D341Med (cell line): ENCODE measurements at regions not wholly inside any gene's neighbourhood (a gene's known extent, or its start where the extent isn't known, plus 50 kb on each side); places are given as distances from the start of the nearest gene placed in this dataset.

ENCODE experiments used
- DNase-seq: peaks from one replicate; pipeline ENCODE4 v3.0.0; 2012; ENCODE audit warnings: low spot score

DNA sequence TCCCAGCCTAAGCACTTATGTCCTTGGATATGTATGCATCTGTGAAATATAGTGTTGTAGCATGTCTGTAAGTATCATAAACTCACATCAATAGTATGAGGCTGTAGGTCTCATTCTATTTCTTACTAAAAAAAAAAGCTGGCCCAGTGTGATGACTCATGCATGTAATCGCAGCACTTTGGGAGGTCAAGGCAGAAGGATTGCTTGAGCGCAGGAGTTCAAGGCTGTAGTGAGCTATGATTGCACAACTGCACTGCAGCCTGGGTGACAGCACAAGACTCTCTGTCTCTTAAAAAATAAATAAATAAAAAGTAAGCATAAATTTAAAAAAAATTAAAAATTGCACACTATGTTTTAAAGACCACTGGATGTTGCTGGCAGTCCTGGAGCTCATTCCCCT lies 79.1 kb upstream of the SPATA13 start:
- no peak for DNase-seq

DNA sequence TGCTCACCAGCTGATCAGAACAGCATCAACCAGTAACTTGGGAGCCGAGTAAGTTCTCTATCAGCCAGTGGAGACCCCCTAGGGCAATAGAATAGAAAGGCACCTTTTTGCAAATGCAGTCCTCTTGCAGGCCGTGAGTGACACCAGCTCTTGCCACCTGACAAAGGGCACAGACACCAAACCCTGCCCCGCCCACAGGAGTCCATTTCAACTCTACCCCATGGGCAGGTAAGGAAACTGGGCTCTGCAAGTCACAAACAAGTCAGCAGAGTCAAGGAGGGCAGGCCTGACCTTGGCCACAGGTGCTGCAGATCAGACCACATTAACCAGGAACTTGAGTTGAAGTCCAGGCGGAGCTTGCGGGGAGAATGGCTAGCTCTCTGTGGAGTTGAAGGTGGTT lies 77.4 kb upstream of the SPATA13 start:
- DNase-seq: no peak

DNA sequence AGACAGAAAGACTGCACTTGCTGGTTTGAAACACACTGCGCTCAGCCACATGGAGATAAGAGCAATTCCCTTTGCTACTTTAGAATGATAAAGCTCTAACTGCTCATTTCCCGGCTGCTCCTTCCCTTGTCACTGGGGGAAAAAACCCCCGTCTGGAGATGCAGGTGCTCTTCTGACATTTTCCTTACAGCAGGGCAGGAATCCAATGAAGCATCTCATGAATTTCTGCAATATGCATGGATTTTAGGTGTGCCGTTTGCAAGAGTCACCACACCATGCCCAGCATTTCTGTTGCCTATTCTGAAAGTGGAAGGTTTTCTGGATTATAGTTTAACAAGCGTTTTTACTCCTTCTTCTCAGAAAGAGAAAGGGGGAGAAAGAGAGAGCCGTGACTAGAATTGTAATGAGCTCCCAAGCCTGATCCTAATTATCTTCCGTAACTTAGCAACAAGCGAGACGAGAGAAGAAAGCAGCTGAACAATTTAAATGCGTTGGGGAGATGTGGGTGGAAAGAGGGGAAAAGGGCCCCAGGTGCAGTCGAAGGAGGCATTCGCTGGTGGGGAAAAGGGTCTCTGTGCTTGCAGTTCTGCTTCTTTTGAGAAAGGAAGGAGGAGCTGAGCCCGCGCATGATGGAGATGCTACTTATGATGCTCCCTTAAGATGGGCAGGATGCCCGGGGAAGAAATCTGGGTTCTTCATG lies 76.6 kb upstream of the SPATA13 start:
- no peak for DNase-seq

DNA sequence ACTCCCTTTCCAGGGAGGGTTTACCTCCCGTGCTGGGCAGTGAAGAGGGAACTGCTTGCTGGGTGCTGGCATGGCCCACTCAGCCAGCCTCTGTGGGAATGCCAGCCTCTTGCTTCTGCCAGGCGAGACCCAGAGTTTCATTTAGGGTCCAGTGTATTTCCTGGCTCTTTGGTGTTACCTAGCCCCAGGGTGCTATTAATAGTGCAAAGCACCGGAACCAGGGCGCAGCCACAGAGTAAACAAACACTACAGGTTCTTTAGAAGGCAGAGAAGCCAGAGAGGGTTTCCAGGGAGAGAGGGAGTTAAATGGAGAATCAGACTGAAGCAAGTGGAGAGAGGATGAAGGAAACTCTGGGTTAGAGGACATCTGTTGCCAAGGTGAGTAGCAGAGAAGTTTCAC lies 74.9 kb upstream of the SPATA13 start:
- DNase-seq: no peak

DNA sequence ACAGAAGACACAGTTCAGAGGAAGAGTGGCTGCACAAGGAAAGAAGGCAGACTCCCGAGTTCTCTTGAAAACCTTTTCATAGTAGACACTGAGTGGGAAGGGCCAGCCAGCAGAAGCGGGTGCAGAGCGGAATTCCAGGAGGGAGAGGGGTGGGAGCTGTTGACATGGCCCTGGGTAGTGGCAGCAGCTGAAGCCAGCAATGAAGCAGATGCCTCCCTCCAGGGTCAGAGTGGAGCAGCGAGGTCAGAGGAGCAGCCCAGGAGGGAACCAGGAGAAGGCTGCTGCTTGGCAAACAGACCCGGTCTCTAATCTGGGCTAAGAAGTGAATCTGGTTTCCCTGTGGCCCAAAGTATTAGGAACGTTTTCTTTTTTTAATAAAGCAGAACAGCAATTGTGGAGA lies 73.9 kb upstream of the SPATA13 start:
- no peak for DNase-seq

DNA sequence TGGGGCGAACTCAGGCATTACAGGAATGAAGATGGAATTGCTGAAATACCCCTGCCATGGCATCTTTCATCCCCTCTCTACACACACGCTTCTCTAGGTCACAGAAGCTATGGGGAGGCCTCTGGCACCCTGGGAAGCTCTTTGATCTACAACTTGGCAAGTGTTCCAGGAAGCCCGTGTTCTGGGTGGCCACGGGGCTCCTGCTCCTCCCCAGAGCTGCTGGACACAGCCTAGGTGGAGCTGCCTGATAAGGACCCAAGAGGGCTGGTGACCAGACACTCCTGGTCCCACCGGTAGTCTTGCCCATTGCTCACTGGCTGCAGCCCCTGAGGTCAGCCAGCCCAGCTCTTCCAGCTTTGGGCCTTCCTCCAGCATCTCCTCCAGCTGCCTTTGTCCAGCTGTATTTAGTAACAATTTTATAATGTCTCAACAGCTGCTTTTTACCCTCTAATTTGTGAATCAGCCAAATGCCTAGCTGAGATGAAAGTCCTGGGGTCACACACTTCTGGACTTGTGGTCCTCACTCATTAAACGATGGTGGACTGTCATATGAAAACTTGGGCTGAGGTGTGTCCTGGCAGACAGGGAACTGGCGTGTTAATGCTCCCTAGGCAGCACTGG lies 72.8 kb upstream of the SPATA13 start:
- no peak for DNase-seq

DNA sequence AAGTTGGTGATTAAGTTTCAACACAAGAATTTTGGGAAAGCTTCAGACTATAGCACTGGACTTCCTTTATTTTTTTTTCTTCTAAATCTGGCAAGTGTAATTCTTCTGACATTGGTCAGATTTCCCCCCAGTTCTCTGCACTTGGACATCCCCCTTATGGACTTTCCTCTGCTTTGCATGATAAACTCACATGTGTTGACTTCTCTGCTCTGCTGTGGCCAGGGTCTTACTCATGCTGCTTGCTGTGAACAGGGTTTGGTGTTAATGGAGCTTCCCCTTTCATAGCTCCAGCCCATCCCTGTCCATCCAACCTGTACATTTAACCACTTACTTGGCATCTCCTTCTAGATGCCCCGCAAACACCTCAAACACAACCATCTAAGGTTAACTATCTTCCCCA lies 70.5 kb upstream of the SPATA13 start:
- no peak for DNase-seq

DNA sequence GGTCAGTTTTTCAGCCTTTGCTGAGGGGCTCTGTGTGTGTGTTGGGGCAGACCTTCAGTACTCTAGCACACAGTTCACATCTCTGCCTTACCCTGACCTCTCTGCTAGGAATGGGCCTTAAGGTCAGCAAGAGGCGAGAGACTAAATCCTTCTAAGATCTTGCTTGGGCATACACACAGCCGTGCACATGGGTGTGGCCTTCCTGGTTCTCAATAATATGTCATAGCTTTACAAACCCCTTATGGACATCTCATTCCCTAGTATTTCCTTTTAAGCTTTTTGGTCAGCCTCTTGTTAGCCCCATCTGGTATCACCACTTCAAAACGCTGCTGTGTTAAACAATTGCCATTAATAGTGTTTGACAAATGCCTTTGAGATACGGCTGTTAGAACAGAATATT lies 69.4 kb upstream of the SPATA13 start:
- DNase-seq: no peak

DNA sequence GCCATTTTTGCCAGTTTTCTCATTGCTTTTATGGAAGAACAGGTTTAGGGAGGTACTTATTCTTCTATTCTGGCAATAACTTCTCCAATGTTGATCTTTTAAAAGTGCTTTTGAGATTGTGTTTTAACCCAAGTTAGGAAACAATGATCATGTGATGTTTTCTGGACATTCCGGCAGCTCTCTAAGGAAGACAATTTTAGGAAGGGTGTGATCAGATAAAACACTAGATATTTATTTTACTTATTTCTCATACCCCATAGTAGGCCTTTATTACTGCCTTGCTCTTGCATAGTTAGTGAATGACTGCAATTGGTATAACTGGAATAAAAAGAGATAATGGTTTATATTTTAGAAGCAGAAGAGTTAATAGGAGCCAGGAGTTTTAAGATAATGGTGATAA lies 68.4 kb upstream of the SPATA13 start:
- DNase-seq: no peak

DNA sequence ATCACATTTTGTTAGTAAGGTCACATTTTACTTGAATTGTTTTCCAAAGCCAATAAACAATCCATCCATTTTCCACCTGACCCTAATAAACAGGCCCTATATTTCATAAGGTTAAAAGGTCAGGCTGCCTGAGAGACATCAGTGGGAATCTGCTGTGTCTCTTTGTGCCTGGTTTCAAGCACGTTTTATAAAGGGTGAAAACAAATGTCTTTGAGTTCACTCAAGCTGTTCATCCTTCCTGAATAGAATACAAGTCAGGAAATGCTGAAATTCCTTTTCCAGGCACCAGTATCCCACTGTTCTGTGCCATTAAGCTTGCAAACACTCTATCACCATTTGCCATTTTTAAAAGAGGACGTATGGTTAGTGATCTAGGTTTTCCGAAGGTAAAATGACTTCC lies 67.5 kb upstream of the SPATA13 start:
- no peak for DNase-seq

DNA sequence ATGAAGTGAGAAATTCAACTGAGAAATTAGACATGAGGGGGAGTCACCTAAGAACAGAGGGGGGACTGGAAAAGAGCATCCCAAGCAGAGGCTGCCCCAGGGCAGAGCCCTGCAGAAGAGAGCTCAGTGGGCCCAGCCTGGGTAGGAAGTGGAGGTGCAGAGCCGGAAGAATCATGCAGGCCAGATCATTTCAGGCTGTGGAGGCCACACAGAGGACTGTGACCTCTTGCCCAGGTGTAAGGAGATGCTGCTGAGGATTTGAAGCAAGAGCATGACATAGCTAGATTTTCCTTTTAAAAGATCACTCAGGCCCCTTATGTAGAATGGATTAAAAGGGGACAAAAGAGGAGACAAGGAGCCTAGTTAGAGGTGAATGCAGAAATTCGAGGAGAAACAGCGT lies 63.9 kb upstream of the SPATA13 start:
- no peak for DNase-seq

DNA sequence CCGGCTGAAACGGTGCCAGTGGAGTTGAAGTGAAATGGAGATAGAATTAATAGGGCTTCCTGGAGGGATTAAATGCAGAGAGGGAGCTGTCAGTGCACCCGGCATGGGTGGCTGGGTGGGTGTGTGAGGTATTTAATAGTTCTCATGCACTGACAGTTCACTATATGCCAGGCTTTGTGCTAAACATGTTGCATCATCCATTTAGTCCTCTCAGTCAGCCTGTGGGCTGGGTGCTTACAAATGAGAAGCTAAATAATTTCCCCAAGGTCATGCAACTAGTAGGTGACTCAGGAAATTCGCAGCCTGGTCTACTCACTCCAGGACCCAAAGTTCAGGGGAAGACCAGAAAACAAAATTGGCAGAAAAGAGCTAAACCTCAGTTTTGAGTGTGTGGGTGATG lies 63.5 kb upstream of the SPATA13 start:
- no peak for DNase-seq

DNA sequence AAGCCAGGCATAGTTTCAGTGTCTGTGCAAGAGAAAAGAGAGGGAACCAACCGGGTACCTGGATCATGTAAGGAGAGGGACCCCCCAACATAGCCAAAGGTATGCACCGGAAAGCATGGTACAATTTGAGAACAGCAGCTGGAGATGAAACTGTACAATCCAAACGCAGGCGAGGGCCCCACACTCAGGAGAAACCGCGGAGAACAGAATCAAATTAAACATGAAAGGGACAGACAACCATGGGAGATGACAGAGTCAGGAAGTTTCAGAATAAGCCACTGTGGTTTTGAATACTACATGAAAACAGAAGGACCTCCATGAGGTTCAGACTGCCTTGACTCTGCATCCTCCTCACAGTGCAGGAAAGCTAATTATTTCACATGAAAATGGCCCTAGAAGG lies 62.9 kb upstream of the SPATA13 start:
- no peak for DNase-seq

DNA sequence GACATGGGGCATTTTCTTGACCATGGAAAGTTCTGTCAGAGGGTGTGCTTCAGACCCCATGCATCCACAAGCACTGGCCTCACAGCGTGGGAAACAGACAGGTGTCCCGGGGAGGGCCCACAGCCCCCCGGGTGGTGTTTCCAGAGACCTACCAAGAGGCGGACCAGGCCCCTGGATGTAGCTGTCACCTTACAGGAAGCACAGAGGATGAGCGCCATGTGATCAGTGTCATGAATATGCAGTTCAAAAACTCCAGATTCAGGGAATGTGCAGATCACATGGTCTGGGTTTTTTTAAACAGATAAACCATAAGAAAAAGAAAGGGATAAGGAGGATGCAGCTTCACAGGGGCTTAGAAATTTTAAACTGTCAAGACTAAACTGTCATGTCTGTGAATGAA lies 61.0 kb upstream of the SPATA13 start:
- DNase-seq: no peak

DNA sequence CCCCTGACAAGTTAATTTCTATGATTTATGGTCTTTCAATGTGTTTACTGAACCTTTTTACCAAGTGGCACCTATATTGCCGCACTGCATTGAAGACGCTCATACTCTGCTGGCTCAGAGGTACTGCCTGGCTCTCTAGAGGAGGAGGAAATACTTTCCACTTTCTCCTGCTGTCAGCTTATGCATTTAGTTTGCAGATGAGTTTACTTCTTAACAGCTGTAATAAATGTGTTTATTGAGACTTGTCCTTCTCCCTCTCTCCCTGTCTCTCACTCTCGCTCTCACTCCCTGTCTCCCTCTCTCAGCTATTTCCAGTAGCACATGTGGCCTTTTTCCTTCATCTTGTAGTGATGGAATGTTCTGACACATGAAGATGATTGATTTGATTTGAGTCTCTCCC lies 60.3 kb upstream of the SPATA13 start:
- no peak for DNase-seq

DNA sequence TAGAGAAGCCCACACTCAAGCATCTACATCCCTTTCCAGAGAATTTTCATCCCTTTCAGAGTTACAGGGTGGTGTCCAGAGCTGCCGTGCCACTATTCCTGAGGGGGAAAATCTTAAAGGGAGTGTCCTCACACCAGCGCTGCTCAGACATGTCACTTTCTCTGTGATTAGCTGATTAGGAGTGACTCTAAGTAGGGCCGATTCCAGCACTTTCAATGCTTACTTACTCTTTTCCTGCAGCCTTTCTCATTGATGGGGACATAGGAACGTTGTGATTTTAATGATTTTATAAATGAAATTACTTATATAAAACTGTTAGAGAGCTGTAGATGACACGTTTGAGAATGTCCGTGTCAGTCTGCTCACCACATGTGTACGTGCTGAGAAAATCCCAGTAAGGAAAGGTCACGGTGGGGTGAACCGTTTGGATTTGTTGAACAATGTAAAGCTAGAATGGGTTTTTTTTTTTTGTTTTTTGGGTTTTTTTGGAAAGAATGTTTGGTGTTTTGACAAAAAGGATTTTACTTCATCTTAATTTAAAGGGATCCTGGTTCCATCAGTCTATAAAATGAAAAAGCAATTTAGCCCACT lies 56.6 kb upstream of the SPATA13 start:
- no peak for DNase-seq

DNA sequence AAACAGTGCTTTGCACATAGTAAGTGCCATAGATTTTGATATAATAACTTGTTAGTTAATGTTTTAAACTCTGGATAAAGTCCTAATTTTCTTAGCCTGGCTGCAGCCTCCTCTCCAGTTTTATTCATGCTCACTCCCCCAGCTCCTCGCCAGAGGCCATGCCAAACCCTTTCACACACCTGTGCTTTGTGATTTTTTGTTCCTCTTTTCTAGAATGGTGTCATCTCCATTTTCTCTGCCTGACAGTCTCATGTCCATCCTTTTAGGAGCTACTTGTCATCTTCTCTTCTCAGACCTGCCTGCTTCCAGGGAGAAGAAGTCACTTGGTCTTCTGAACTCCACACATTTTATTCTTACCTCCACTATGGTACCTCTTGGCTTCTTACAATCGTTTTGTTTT lies 55.8 kb upstream of the SPATA13 start:
- DNase-seq: no peak

DNA sequence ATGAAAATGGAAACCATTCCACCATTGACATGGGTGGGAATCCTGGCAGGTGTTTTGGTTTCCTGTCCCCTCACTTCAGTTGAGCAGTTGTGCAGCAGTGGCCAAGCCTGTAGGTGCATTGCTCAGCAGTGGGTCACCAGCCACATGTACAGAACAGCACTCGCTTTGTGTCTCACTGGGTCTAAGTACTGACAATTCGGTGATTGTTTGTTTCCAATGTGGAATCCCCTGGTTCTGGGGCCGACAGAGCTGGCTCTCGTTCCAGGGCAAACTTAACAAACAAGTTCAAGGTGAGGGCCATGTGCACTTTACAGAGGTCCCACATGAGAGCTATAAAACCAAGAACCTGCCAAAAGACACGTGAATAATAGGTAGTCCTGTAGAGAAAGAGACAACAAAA lies 54.1 kb upstream of the SPATA13 start:
- no peak for DNase-seq

DNA sequence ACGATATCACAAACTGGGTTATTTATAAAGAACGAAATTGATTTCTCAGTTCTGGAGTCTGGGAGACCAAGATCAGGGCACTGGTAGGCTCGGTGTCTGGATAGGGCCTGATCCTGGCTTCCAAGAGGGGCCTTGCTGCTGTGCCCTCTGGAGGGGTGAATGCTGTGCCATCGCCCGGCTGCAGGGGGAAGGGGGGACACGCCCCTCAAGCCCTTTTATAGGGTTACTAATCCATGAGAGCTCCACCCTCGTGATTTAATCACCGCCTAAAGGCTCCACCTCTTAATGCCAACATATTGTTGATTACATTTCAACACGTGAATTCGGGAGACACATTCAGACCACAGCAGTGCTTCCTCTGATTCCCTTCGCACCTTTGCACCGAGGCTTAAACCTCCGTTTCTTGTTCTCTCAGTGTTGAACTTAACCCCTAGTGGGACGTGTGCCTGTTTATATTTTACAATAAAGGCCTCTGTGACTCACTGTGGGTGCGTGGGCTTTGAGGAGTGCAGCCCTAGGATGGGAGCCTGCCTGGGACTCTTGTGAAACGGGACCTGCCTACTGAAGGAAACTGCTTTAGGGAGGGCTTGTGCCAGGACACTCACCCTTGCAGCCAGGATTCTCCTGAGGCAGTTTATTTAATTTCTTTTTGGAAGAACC lies 52.4 kb upstream of the SPATA13 start:
- no peak for DNase-seq

DNA sequence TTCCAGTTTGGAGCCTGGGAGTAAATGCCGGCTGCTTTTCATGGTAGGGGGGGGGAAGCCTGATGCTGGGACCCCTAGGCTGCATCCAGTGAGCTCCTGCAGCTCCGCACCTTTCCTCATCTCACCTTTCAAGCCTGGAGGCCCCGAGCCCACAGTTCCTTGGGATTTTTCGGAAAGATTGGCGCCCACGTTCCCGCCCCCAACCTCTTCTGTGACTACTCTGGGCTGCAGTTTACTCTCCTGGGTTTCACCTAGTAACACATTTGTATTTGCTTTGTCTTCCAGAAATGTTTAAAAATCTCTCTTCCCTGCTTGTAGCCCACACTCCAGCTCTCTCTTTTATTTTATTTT lies 51.9 kb upstream of the SPATA13 start:
- DNase-seq: no peak

DNA sequence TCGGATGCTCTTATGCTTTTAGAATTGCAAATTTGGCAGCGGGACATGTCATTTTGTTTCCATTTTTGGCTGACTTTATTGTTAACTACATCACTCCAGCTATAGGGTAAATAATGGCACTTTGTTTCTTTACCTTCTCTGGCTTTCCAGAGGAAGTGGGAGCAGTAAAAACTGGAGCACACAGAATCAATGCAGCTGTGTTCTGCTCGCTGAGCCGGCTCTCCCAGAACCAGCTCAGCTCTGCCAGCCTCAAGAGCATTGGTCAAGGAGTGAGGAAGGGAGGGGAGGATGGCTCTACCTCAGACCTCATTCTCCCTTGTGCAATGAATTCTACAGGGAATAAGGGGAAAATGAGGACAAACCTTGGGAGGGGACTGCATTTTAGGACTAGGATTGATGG lies 50.5 kb upstream of the SPATA13 start:
- no peak for DNase-seq
